ENCODE measurements at regions not wholly inside any gene's neighbourhood (a gene's known extent, or its start where the extent isn't known, plus 50 kb on each side); places are given as distances from the start of the nearest gene placed in this dataset.

DNA sequence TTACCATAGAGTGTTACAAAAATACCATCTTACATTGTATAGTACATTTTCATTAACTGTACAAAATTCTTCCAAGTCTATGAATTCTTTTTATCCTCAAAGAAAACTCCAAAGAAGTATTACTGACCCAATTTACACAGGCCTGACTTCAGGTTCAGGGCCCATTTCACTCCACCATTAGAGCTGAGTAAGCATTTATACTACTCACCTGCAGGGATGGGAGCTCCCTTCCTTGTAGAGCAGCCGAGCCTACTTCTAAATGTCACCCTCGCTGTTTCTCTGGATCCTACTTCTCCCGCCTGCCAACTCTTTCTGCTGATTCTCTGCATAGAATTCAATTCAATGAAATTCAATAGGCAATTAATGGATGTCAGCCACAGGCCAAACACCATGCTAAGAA lies 56.0 kb downstream of the CCDC71L start:
- ATAC-seq (no peak), FAIRE-seq (no peak), DNase-seq (ENCODE audit: low spot score) (no peak)
- Histone ChIP-seq H4K20me1 (ENCODE audit: insufficient read depth, low read length) (no peaks in the 10 kb centered on the region), H3K4me3 (replicated peaks in 1 of 3; ENCODE audit: insufficient read depth in 1 of 3, low read depth in 2 of 3, low read length in 3 of 3) (no peak overlapping the region), H3K79me2 (ENCODE audit: insufficient read depth, low read length) (no peaks in the 10 kb centered on the region), H3K9me3 (ENCODE audit: low read length) (no peaks in the 10 kb centered on the region), H3K36me3 (replicated peaks in 1 of 2; ENCODE audit: control insufficient read depth in 1 of 2, insufficient read depth in 2 of 2, low read length in 2 of 2) (no peaks in the 10 kb centered on the region), H3K9ac (ENCODE audit: insufficient read depth, low read depth, low read length) (no peak overlapping the region), H3K4me1 (ENCODE audit: insufficient read depth, low read length) (no peaks in the 10 kb centered on the region), H2AFZ (ENCODE audit: low read length) (no peak overlapping the region), H3K27me3 (ENCODE audit: control insufficient read depth in 1 of 2, insufficient read depth in 2 of 2, low read length in 2 of 2) (no peaks in the 10 kb centered on the region; a peak in 1 of 5 replicates), H3K4me2 (ENCODE audit: low read depth, low read length) (no peak overlapping the region), H3K27ac (ENCODE audit: extremely low read length, insufficient read depth, low read length) (no peak overlapping the region)
- intact Hi-C loops (cut with micrococcal nuclease; ENCODE audit: unreplicated experiment), result no loop called here
- WGBS (ENCODE audit: low lambda C conversion rate), result 7% methylated on average over 3 of the region's 3 CpGs
- TF ChIP-seq THAP8 (CRISPR knock-in tag; IDR thresholded peaks at IDR 0.05; ENCODE audit: borderline replicate concordance), result no peak
- peak; percentile 87 to 91 for TF ChIP-seq MAFK (conservative IDR thresholded peaks at IDR 0.05 in 1 of 2, IDR thresholded peaks at IDR 0.05 in 1 of 2; ENCODE audit: low read length in 2 of 2)
- TF ChIP-seq MAFF (IDR thresholded peaks at IDR 0.05; ENCODE audit: low read depth, low read length), result peak; percentile 86
- no TSS peak for BruUV-seq (replicated peaks)
- POLR2A ChIA-PET, result no interaction called here
- in situ Hi-C loops (cut with HindIII; ENCODE audit: extremely low pct_ligation_motif_present, low pct_unique_long_range_greater_than_20kb), result no loop called here
- CTCF ChIA-PET (ENCODE audit: low intra/inter-chr PET ratio, low total read pairs), result no interaction called here

DNA sequence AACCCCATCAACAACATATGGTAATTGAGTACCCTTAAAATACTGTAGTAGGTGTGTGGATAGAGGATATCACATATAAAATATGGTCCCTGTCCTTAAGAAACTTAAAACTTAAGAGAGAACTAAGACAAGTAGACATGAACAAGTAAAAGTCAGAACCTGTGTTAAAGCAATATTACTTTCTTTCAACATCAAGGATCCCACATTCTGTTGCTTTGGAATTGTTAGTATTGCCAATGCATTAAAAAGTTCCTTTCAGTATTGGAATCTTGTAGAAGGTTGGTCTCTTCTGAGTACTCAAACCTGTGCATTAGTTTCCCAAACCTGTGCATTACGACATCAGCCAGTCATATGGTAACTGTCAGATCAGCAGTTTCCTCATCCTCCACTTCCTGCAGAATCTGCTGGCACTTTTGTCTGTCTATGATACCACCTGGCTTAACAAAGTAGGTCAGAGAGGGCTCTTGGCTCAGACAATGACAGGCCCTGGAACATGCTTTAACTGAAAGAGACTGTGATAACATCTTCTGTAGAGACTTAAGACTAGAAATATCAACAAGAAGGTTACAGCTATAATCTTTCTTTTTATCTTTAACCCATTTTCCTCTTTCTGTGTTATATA lies 56.5 kb downstream of the CCDC71L start:
- H3K27ac ChIP-seq (ENCODE audit: extremely low read length, insufficient read depth, low read length), result no peak overlapping the region
- no peaks in the 10 kb centered on the region for H4K20me1 ChIP-seq (ENCODE audit: insufficient read depth, low read length)
- in situ Hi-C loops (cut with HindIII; ENCODE audit: extremely low pct_ligation_motif_present, low pct_unique_long_range_greater_than_20kb) (no loop called here), intact Hi-C loops (cut with micrococcal nuclease; ENCODE audit: unreplicated experiment) (no loop called here)
- H3K36me3 ChIP-seq (replicated peaks in 1 of 2; ENCODE audit: control insufficient read depth in 1 of 2, insufficient read depth in 2 of 2, low read length in 2 of 2), result no peaks in the 10 kb centered on the region
- CTCF ChIA-PET (ENCODE audit: low intra/inter-chr PET ratio, low total read pairs), result no interaction called here
- no peaks in the 10 kb centered on the region; a peak in 1 of 5 replicates for H3K27me3 ChIP-seq (ENCODE audit: control insufficient read depth in 1 of 2, insufficient read depth in 2 of 2, low read length in 2 of 2)
- H3K4me3 ChIP-seq (replicated peaks in 1 of 3; ENCODE audit: insufficient read depth in 1 of 3, low read depth in 2 of 3, low read length in 3 of 3), result no peak overlapping the region
- no peaks in the 10 kb centered on the region for H3K4me1 ChIP-seq (ENCODE audit: insufficient read depth, low read length)
- no peak overlapping the region for H2AFZ ChIP-seq (ENCODE audit: low read length)
- FAIRE-seq (no peak), DNase-seq (ENCODE audit: low spot score) (no peak), ATAC-seq (no peak)
- TF ChIP-seq TEAD2 (CRISPR knock-in tag; IDR thresholded peaks at IDR 0.05) (no peak), ZFP62 (CRISPR knock-in tag; IDR thresholded peaks at IDR 0.05) (no peak), TGIF2 (CRISPR knock-in tag; IDR thresholded peaks at IDR 0.05) (no peak), MAFF (IDR thresholded peaks at IDR 0.05; ENCODE audit: low read depth, low read length) (peak; percentile 72), MAFK (conservative IDR thresholded peaks at IDR 0.05 in 1 of 2, IDR thresholded peaks at IDR 0.05 in 1 of 2; ENCODE audit: low read length in 2 of 2) (peak; percentile 75 to 79)
- no peaks in the 10 kb centered on the region for H3K79me2 ChIP-seq (ENCODE audit: insufficient read depth, low read length)
- H3K9me3 ChIP-seq (ENCODE audit: low read length), result no peaks in the 10 kb centered on the region
- BruUV-seq (replicated peaks), result no TSS peak
- POLR2A ChIA-PET, result no interaction called here
- WGBS (ENCODE audit: low lambda C conversion rate), result 12% methylated on average over 1 of the region's 1 CpG
- H3K4me2 ChIP-seq (ENCODE audit: low read depth, low read length), result no peak overlapping the region
- H3K9ac ChIP-seq (ENCODE audit: insufficient read depth, low read depth, low read length), result no peak overlapping the region

All from HepG2 (cell line).